Neutrophil (primary cell): ENCODE measurements at regions not wholly inside any gene's neighbourhood (a gene's known extent, or its start where the extent isn't known, plus 50 kb on each side); places are given as distances from the start of the nearest gene placed in this dataset.

ENCODE experiments used
- H3K27ac ChIP-seq: fragments of 200-600 bp; sonication (generic); 2 replicates; pipeline ENCODE4 v1.5.1; 2016; ENCODE audit warnings: mild to moderate bottlenecking, moderate library complexity
- H3K27me3 ChIP-seq: fragments of 200-600 bp; sonication (generic); 2 replicates; pipeline ENCODE4 v1.6.0; 2016; ENCODE audit warnings: mild to moderate bottlenecking
- H3K36me3 ChIP-seq: fragments of 200-600 bp; sonication (generic); 2 replicates; pipeline ENCODE4 v1.5.1; 2017
- H3K4me1 ChIP-seq, 2 experiments: fragments of 200-600 bp in 1 of 2; sonication (generic) in 1 of 2; 1 replicate in 1 of 2; 2 replicates in 1 of 2; pipeline versions ENCODE4 v1.5.1 to v1.6.1; 2013 to 2016; ENCODE audit warnings: low read depth in 1 of 2, low read length in 1 of 2, mild to moderate bottlenecking in 1 of 2, moderate library complexity in 1 of 2; ENCODE audit not compliant: control insufficient read depth in 1 of 2, insufficient read depth in 1 of 2
- H3K4me3 ChIP-seq, 2 experiments: fragments of 200-600 bp in 1 of 2; sonication (generic) in 1 of 2; 1 replicate in 1 of 2; 2 replicates in 1 of 2; pipeline ENCODE4 v1.5.1; 2013 to 2016; ENCODE audit warnings: low read depth in 1 of 2, low read length in 1 of 2, mild to moderate bottlenecking in 1 of 2, moderate library complexity in 1 of 2
- H3K9me3 ChIP-seq: fragments of 200-600 bp; sonication (generic); 2 replicates; pipeline ENCODE4 v1.5.1; 2016
- TF ChIP-seq, protein P1 (sequence below): fragments of 200-600 bp; sonication (generic); IDR thresholded peaks from 2 replicates; pipeline ENCODE4 v1.5.1; 2016; ENCODE audit warnings: antibody characterized with exemption

DNA sequence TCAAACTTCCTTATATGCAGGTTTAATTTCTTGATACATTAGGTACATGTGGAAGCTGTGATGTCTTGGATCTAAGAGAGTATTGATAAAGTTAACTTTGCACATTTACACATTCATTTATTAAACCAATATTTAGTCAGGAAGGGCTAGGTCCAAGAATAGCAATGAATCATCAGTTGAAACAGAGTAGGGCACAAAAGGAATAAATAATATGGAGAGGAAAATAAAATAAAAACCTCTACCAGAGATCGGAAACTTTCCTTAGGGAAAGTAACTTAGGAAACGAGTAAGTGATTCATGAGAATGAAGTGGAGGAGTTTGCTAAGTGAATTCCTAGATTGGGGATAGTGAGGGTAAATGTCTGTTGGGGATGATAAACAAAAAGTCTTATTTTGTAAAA lies 259.4 kb upstream of the DACH1 start:
- Histone ChIP-seq H3K27me3 (no peaks in the 10 kb centered on the region), H3K9me3 (no peaks in the 10 kb centered on the region), H3K4me3 (no peak overlapping the region), H3K4me1 (no peaks in the 10 kb centered on the region), H3K36me3 (no peaks in the 10 kb centered on the region), H3K27ac (no peak overlapping the region)
- TF ChIP-seq, protein P1, sequence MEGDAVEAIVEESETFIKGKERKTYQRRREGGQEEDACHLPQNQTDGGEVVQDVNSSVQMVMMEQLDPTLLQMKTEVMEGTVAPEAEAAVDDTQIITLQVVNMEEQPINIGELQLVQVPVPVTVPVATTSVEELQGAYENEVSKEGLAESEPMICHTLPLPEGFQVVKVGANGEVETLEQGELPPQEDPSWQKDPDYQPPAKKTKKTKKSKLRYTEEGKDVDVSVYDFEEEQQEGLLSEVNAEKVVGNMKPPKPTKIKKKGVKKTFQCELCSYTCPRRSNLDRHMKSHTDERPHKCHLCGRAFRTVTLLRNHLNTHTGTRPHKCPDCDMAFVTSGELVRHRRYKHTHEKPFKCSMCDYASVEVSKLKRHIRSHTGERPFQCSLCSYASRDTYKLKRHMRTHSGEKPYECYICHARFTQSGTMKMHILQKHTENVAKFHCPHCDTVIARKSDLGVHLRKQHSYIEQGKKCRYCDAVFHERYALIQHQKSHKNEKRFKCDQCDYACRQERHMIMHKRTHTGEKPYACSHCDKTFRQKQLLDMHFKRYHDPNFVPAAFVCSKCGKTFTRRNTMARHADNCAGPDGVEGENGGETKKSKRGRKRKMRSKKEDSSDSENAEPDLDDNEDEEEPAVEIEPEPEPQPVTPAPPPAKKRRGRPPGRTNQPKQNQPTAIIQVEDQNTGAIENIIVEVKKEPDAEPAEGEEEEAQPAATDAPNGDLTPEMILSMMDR = no peak

DNA sequence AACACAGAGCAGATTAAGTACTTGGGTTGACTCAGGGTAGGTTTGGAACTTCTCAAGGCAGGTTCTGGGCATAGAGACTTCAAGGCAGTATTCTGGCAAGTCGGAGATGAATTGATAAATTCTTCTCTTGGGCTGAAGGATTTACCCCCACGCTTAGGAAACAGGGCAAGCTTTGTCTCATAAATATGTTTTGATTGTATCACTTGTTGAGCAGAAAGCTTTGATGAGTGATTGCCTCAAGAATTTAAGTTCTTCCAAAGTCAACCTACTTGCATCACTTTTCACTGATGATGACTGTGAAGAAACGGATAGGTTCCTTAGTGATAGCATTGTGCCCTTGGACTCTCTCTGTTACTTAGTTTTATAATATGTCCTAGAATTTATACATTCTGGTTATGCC lies 258.6 kb upstream of the DACH1 start:
- H3K9me3 ChIP-seq = no peaks in the 10 kb centered on the region
- H3K27me3 ChIP-seq = no peaks in the 10 kb centered on the region
- no peak overlapping the region for H3K27ac ChIP-seq
- TF ChIP-seq, protein P1 = no peak
- no peak overlapping the region for H3K4me3 ChIP-seq
- no peaks in the 10 kb centered on the region for H3K36me3 ChIP-seq
- no peaks in the 10 kb centered on the region for H3K4me1 ChIP-seq

GRCh38 chr13:72122661-72123255 lies 255.8 kb upstream of the DACH1 start:
- TF ChIP-seq, protein P1 = no peak
- no peak overlapping the region for H3K27ac ChIP-seq
- no peaks in the 10 kb centered on the region for H3K36me3 ChIP-seq

DNA sequence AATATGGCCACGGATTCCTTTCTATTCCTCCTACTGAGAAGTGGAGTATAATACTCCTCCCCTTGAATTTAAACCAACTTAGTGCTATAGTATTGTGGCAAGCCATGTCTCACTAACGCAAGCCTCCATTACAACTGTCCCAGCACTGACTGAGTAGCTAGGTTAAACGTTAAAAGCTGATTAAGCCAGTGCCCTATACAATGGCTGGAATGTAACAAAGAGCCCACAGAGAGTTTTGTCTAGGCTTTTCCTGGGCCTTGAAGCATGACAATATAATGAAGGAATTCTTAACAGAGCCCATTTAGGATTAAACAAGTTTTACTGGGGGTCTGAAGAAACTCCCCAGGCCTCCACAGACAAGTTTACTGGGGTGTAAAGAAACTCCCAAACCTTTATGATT lies 254.5 kb upstream of the DACH1 start:
- H3K36me3 ChIP-seq = no peaks in the 10 kb centered on the region
- H3K4me3 ChIP-seq = no peak overlapping the region
- H3K27me3 ChIP-seq = no peaks in the 10 kb centered on the region
- TF ChIP-seq, protein P1 = no peak
- no peaks in the 10 kb centered on the region for H3K9me3 ChIP-seq
- no peaks in the 10 kb centered on the region for H3K4me1 ChIP-seq
- no peak overlapping the region for H3K27ac ChIP-seq

More at GRCh38 chr13:72122661-72123255, 255.8 kb upstream of the DACH1 start:
- Histone ChIP-seq H3K4me3 (no peak overlapping the region), H3K27me3 (no peaks in the 10 kb centered on the region), H3K4me1 (no peaks in the 10 kb centered on the region), H3K9me3 (no peaks in the 10 kb centered on the region)

- Histone ChIP-seq H3K27me3 (no peaks in the 10 kb centered on the region), H3K27ac (no peak overlapping the region), H3K36me3 (no peaks in the 10 kb centered on the region), H3K4me3 (no peak overlapping the region), H3K4me1 (no peaks in the 10 kb centered on the region), H3K9me3 (no peaks in the 10 kb centered on the region)
- TF ChIP-seq, protein P1 = no peak
Observed at GRCh38 chr13:72120632-72121031, 253.6 kb upstream of the DACH1 start.

DNA sequence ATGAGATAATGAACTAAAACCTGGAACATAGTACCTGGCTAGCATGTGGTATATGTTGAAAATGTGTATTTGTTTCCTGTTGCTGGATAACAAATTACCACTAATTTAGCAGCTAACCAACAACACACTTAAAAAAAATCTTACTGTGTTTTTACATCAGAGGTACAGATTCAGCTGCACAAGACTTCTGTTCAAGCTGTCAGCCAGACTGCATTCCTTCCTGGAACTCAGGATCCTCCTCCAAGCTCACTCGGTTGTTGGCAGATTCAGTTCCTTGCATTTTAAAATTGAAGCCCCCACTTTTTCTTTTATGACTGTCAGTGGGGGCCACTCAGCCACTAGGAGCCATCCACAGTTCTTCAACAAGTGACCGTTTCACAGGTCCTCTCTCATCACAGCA lies 246.9 kb upstream of the DACH1 start:
- H3K4me1 ChIP-seq = no peaks in the 10 kb centered on the region
- no peaks in the 10 kb centered on the region for H3K27me3 ChIP-seq
- no peaks in the 10 kb centered on the region for H3K9me3 ChIP-seq
- H3K36me3 ChIP-seq = no peaks in the 10 kb centered on the region
- no peak overlapping the region for H3K4me3 ChIP-seq
- TF ChIP-seq, protein P1 = no peak
- H3K27ac ChIP-seq = no peak overlapping the region
